IMR-90 (cell line): ENCODE measurements at regions not wholly inside any gene's neighbourhood (a gene's known extent, or its start where the extent isn't known, plus 50 kb on each side); places are given as distances from the start of the nearest gene placed in this dataset.

Source experiments
- ATAC-seq: fragments of 200-7000 bp; cut with Tn5 transposase; 2 replicates; pipeline ENCODE4 v1.9.1; 2020; ENCODE audit warnings: low read depth, mild to moderate bottlenecking, moderate library complexity
- BruUV-seq: library from RNA; stranded (reverse); fragments of 400-500 nt; replicated peaks from 2 replicates; lab custom pipeline; 2021; lab: Mats Ljungman, UMichigan
- CTCF ChIA-PET: fragments of 300-600 bp; formaldehyde crosslinking; extraction: SDS; loops from one replicate; lab custom pipeline; 2021; ENCODE audit warnings: antibody characterized with exemption; lab: Yijun Ruan, JAX
- POLR2A ChIA-PET: fragments of 300-600 bp; sonication (Branson Sonifier 250); formaldehyde crosslinking; loops from one replicate; lab custom pipeline; 2022; ENCODE audit warnings: antibody characterized with exemption; ENCODE audit not compliant: unreplicated experiment; lab: Charles Lee
- DNase-seq: peaks from one replicate; pipeline ENCODE4 v3.0.0; 2013
- H2AFZ ChIP-seq: replicated peaks from 2 replicates; pipeline ENCODE3; 2013; ENCODE audit warnings: low read length, mild to moderate bottlenecking; ENCODE audit not compliant: poor library complexity
- H2AK5ac ChIP-seq: 2 replicates; pipeline ENCODE4 v1.6.1; 2013; ENCODE audit warnings: low read depth, low read length, inconsistent platforms
- H2AK9ac ChIP-seq: replicated peaks from 2 replicates; pipeline ENCODE3; 2013; ENCODE audit warnings: mild to moderate bottlenecking, low read depth, low read length, moderate library complexity; ENCODE audit not compliant: poor library complexity
- H2BK120ac ChIP-seq: 2 replicates; pipeline ENCODE4 v1.6.1; 2013; ENCODE audit warnings: low read depth, low read length, inconsistent platforms
- H2BK15ac ChIP-seq: 3 replicates; pipeline ENCODE4 v1.6.1; 2013; ENCODE audit warnings: low read depth, low read length, inconsistent platforms
- H2BK20ac ChIP-seq: 2 replicates; pipeline ENCODE4 v1.6.1; 2013; ENCODE audit warnings: low read depth, mild to moderate bottlenecking, inconsistent platforms, low read length, moderate library complexity
- H2BK5ac ChIP-seq: 2 replicates; pipeline ENCODE4 v1.6.1; 2013; ENCODE audit warnings: mild to moderate bottlenecking, low read depth, low read length, inconsistent platforms; ENCODE audit not compliant: poor library complexity, severe bottlenecking
- H3K14ac ChIP-seq: replicated peaks from 2 replicates; pipeline ENCODE4 v1.6.1; 2013; ENCODE audit warnings: low read depth, low read length, inconsistent platforms
- H3K18ac ChIP-seq: 2 replicates; pipeline ENCODE4 v1.6.1; 2013; ENCODE audit warnings: low read depth, low read length, control low read depth
- H3K23ac ChIP-seq: 2 replicates; pipeline ENCODE4 v1.6.1; 2013; ENCODE audit warnings: low read depth, low read length, inconsistent platforms
- H3K27ac ChIP-seq: 2 replicates; pipeline ENCODE4 v1.5.1; 2013; ENCODE audit warnings: mild to moderate bottlenecking, control low read depth, low read length; ENCODE audit not compliant: insufficient read depth
- H3K27me3 ChIP-seq: 2 replicates; pipeline ENCODE4 v1.6.1; 2013; ENCODE audit warnings: low read length; ENCODE audit not compliant: control insufficient read depth, insufficient read depth
- H3K36me3 ChIP-seq: 2 replicates; pipeline ENCODE4 v1.6.1; 2013; ENCODE audit warnings: low read length, mixed read lengths; ENCODE audit not compliant: control insufficient read depth, insufficient read depth
- H3K4ac ChIP-seq: 2 replicates; pipeline ENCODE4 v1.6.1; 2013; ENCODE audit warnings: low read depth, low read length, inconsistent platforms
- H3K4me1 ChIP-seq: 2 replicates; pipeline ENCODE4 v1.6.1; 2013; ENCODE audit warnings: low read length, mixed read lengths; ENCODE audit not compliant: control insufficient read depth, insufficient read depth
- H3K4me2 ChIP-seq: 2 replicates; pipeline ENCODE4 v1.6.1; 2013; ENCODE audit warnings: low read depth, mild to moderate bottlenecking, control low read depth, low read length, moderate library complexity
- H3K4me3 ChIP-seq: 2 replicates; pipeline ENCODE4 v1.5.1; 2013; ENCODE audit warnings: low read depth, mild to moderate bottlenecking, control low read depth, low read length, moderate library complexity; ENCODE audit not compliant: insufficient read depth
- H3K56ac ChIP-seq: 2 replicates; pipeline ENCODE4 v1.6.1; 2013; ENCODE audit warnings: low read length, inconsistent platforms; ENCODE audit not compliant: insufficient read depth; ENCODE audit errors: extremely low read depth
- H3K79me1 ChIP-seq, 2 experiments: 2 replicates each; pipeline ENCODE4 v1.6.1; 2013; ENCODE audit warnings: low read length in 2 of 2, inconsistent platforms in 1 of 2, low read depth in 1 of 2
- H3K9ac ChIP-seq: 2 replicates; pipeline ENCODE4 v1.6.1; 2013; ENCODE audit warnings: low read depth, low read length, control low read depth
- H3K9me1 ChIP-seq: 2 replicates; pipeline ENCODE4 v1.6.1; 2013; ENCODE audit warnings: low read length, inconsistent platforms; ENCODE audit not compliant: insufficient read depth
- H3K9me3 ChIP-seq: 2 replicates; pipeline ENCODE4 v1.6.1; 2013; ENCODE audit warnings: low read length; ENCODE audit not compliant: control insufficient read depth, insufficient read depth
- H4K20me1 ChIP-seq: 2 replicates; pipeline ENCODE4 v1.6.1; 2013; ENCODE audit warnings: low read length, inconsistent platforms; ENCODE audit not compliant: insufficient read depth
- H4K5ac ChIP-seq: 2 replicates; pipeline ENCODE4 v1.6.1; 2013; ENCODE audit warnings: mild to moderate bottlenecking, low read depth, low read length, control low read depth
- H4K8ac ChIP-seq, 2 experiments: 2 replicates each; pipeline ENCODE4 v1.6.1; 2013; ENCODE audit warnings: low read depth in 2 of 2, low read length in 2 of 2, control low read depth in 1 of 2, inconsistent platforms in 1 of 2
- H4K91ac ChIP-seq: 2 replicates; pipeline ENCODE4 v1.6.1; 2013; ENCODE audit warnings: low read depth, low read length, inconsistent platforms; ENCODE audit not compliant: insufficient read depth
- CEBPB ChIP-seq: IDR thresholded peaks from 2 replicates; pipeline ENCODE4 v1.6.1; 2012; ENCODE audit warnings: low read depth, low read length, improper control_type of control experiment
- CHD1 ChIP-seq: IDR thresholded peaks from 2 replicates; pipeline ENCODE4 v1.6.1; 2012; ENCODE audit warnings: low read depth, low read length, improper control_type of control experiment
- CTCF ChIP-seq: conservative IDR thresholded peaks from 2 replicates; pipeline ENCODE4 v1.5.1; 2012; ENCODE audit warnings: mild to moderate bottlenecking, low read depth, low read length, improper control_type of control experiment
- ELK1 ChIP-seq: fragments of 150-350 bp; IDR thresholded peaks from 2 replicates; pipeline ENCODE4 v1.6.1; 2016; ENCODE audit warnings: low read depth, mild to moderate bottlenecking, low read length, moderate library complexity, borderline replicate concordance
- FOS ChIP-seq: fragments of 150-350 bp; IDR thresholded peaks from 2 replicates; pipeline ENCODE4 v1.6.1; 2016; ENCODE audit warnings: low read depth, low read length
- MAFK ChIP-seq: IDR thresholded peaks from 2 replicates; pipeline ENCODE4 v1.6.1; 2012; ENCODE audit warnings: low read depth, low read length, improper control_type of control experiment
- MAZ ChIP-seq: IDR thresholded peaks from 2 replicates; pipeline ENCODE4 v1.6.1; 2012; ENCODE audit warnings: low read depth, mild to moderate bottlenecking, low read length, improper control_type of control experiment, moderate library complexity, borderline replicate concordance
- MXI1 ChIP-seq: IDR thresholded peaks from 2 replicates; pipeline ENCODE4 v1.6.1; 2012; ENCODE audit warnings: low read depth, mild to moderate bottlenecking, low read length, moderate library complexity, borderline replicate concordance
- NFE2L2 ChIP-seq: fragments of 150-350 bp; IDR thresholded peaks from 2 replicates; pipeline ENCODE4 v1.6.1; 2016; ENCODE audit warnings: low read depth, mild to moderate bottlenecking, low read length
- POLR2A ChIP-seq: IDR thresholded peaks from 2 replicates; pipeline ENCODE4 v1.6.1; 2012; ENCODE audit warnings: mild to moderate bottlenecking, low read depth, low read length
- RAD21 ChIP-seq: IDR thresholded peaks from 2 replicates; pipeline ENCODE4 v1.6.1; 2012; ENCODE audit warnings: low read length, improper control_type of control experiment
- RCOR1 ChIP-seq: IDR thresholded peaks from 2 replicates; pipeline ENCODE4 v1.6.1; 2012; ENCODE audit warnings: mild to moderate bottlenecking, low read length, improper control_type of control experiment; ENCODE audit not compliant: insufficient replicate concordance
- RFX5 ChIP-seq: IDR thresholded peaks from 2 replicates; pipeline ENCODE4 v1.8.0; 2012; ENCODE audit warnings: low read depth, mild to moderate bottlenecking, low read length, moderate library complexity
- SMC3 ChIP-seq: fragments of 150-350 bp; IDR thresholded peaks from 2 replicates; pipeline ENCODE4 v1.6.1; 2016; ENCODE audit warnings: low read depth, mild to moderate bottlenecking, antibody characterized with exemption, low read length, moderate library complexity
- USF2 ChIP-seq: fragments of 150-350 bp; IDR thresholded peaks from 2 replicates; pipeline ENCODE4 v1.6.1; 2017; ENCODE audit warnings: mild to moderate bottlenecking, antibody characterized with exemption, low read length, low read depth
- WGBS, 2 experiments: methylation state at CpG; one replicate each; pipeline versions ENCODE4 v1.1.5 to v1.1.7; 2013; ENCODE audit warnings: missing lambda C conversion rate in 2 of 2; ENCODE audit not compliant: insufficient read length in 1 of 2; ENCODE audit errors: extremely low coverage in 2 of 2; 5-methylcytosine and 5-hydroxymethylcytosine counted together
- dilution Hi-C: fragments of 300-500 bp; cut with HindIII; formaldehyde crosslinking; loops from one replicate; pipeline ENCODE4 v1.14.3; 2018; ENCODE audit warnings: low sequenced_read_pairs; ENCODE audit not compliant: unreplicated experiment
- in situ Hi-C: fragments of 300-500 bp; cut with MboI; formaldehyde crosslinking; loops from 3 replicates; pipeline ENCODE4 v1.14.3; 2019; ENCODE audit warnings: low sequenced_read_pairs, inconsistent platforms, mixed read lengths
- intact Hi-C: fragments of 100-400 bp; cut with micrococcal nuclease; formaldehyde crosslinking; loops from 2 replicates; pipeline ENCODE4 v1.10.0; 2022

GRCh38 chr14:106622200-106622745, 1095.9 kb downstream of the TMEM121 start:
- no peak overlapping the region for H4K5ac ChIP-seq
- H3K56ac ChIP-seq, result no peak overlapping the region
- H3K4me3 ChIP-seq, result no peak overlapping the region
- no peak overlapping the region for H3K23ac ChIP-seq
- H3K18ac ChIP-seq, result no peak overlapping the region
- no peaks in the 10 kb centered on the region for H4K20me1 ChIP-seq
- no peak overlapping the region for H3K4me2 ChIP-seq
- ChIA-PET CTCF (no interaction called here), POLR2A (no interaction called here)
- dilution Hi-C loops (no loop called here), intact Hi-C loops (no loop called here), in situ Hi-C loops (no loop called here)
- no peak for TF ChIP-seq SMC3
- no peak for TF ChIP-seq MXI1
- no peak for TF ChIP-seq CHD1
- no peak for TF ChIP-seq MAZ
- TF ChIP-seq CEBPB, result no peak
- TF ChIP-seq CTCF, result no peak
- no peak for TF ChIP-seq NFE2L2
- no peak for TF ChIP-seq RCOR1
- TF ChIP-seq ELK1, result no peak
- TF ChIP-seq FOS, result no peak
- TF ChIP-seq POLR2A, result no peak
- TF ChIP-seq RFX5, result no peak
- no peak for TF ChIP-seq USF2
- no peak for TF ChIP-seq RAD21
- TF ChIP-seq MAFK, result no peak
- no peak overlapping the region for H2BK120ac ChIP-seq
- no peak overlapping the region for H4K8ac ChIP-seq
- no peak overlapping the region for H4K91ac ChIP-seq
- 50% methylated on average over 5 of the region's 12 CpGs; no CpG with 5 or more reads in 1 of the 2 experiments for WGBS, 2 experiments
- no peak for ATAC-seq
- H3K9me1 ChIP-seq, result no peaks in the 10 kb centered on the region
- H3K4ac ChIP-seq, result no peak overlapping the region
- DNase-seq, result no peak
- no peaks in the 10 kb centered on the region for H3K79me1 ChIP-seq
- H3K4me1 ChIP-seq, result no peaks in the 10 kb centered on the region
- H3K27me3 ChIP-seq, result no peaks in the 10 kb centered on the region
- H3K9me3 ChIP-seq, result peaks cover 16% of the 10 kb centered on the region
- H3K27ac ChIP-seq, result no peak overlapping the region
- no TSS peak for BruUV-seq
- H3K14ac ChIP-seq, result no peak overlapping the region
- H2AK5ac ChIP-seq, result no peak overlapping the region
- H2BK5ac ChIP-seq, result no peak overlapping the region
- no peaks in the 10 kb centered on the region for H3K36me3 ChIP-seq
- H2AFZ ChIP-seq, result no peak overlapping the region
- H3K9ac ChIP-seq, result no peak overlapping the region
- H2BK20ac ChIP-seq, result no peak overlapping the region
- no peak overlapping the region for H2BK15ac ChIP-seq
- no peak overlapping the region for H2AK9ac ChIP-seq
